ENCODE measurements at regions not wholly inside any gene's neighbourhood (a gene's known extent, or its start where the extent isn't known, plus 50 kb on each side); places are given as distances from the start of the nearest gene placed in this dataset.

DNA sequence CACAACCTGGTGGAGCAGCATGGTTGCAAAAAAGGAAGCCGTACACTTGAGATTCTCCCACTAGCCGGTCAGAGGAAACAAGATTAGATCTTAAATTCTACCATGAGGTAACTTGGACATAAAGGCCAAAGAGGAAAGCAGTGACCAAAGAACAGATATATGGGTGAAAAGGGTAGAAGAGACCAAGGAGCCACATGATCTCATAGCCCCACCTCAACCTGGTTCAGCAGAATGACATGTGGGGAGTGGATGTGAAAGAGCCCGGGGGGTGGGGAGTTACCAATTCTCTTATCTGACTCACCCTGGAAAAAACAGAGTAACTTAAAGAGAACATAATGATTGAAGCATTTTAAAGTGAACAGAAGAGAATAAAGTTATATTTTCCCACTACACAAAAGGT, 683.0 kb downstream of the DSC3 start:
- no peaks in the 10 kb centered on the region for H3K9me3 ChIP-seq (replicated peaks in 1 of 11)
- H4K20me1 ChIP-seq: no peaks in the 10 kb centered on the region
- H3K27ac ChIP-seq: no peak overlapping the region
- TF ChIP-seq Cebpa-rat (IDR thresholded peaks at IDR 0.05): no peak
- no peaks in the 10 kb centered on the region for H3K36me3 ChIP-seq
- H3K4me3 ChIP-seq: no peak overlapping the region
- no peak overlapping the region for H3K4me2 ChIP-seq
- H3K27me3 ChIP-seq: no peaks in the 10 kb centered on the region
- no peak overlapping the region for H3K9ac ChIP-seq
- no peaks in the 10 kb centered on the region for H3K4me1 ChIP-seq

DNA sequence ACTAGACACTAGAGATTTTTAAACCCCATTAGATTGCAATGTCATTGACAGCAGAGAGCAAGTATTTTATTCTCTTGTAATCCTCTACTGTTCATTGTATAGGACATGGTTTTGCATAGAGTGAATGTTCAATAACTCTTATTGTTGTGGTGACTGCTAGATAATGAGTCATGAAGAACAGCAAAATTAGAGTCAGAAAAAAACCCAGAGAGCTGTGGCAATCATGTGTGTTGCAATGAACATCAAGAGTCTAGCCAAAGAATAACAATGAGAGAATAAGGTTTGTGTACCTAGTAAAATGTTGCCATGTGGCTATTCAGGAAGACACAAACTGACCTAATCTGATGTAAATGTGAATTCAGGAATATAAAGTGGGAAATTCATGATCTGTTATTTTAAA, 684.0 kb downstream of the DSC3 start:
- no peaks in the 10 kb centered on the region for H3K27me3 ChIP-seq
- H3K4me1 ChIP-seq: no peaks in the 10 kb centered on the region
- H4K20me1 ChIP-seq: no peaks in the 10 kb centered on the region
- no peak overlapping the region for H3K9ac ChIP-seq
- H3K27ac ChIP-seq: no peak overlapping the region
- no peak for TF ChIP-seq Cebpa-rat (IDR thresholded peaks at IDR 0.05)
- H3K9me3 ChIP-seq (replicated peaks in 1 of 11): no peaks in the 10 kb centered on the region
- H3K36me3 ChIP-seq: no peaks in the 10 kb centered on the region
- H3K4me3 ChIP-seq: no peak overlapping the region
- no peak overlapping the region for H3K4me2 ChIP-seq

DNA sequence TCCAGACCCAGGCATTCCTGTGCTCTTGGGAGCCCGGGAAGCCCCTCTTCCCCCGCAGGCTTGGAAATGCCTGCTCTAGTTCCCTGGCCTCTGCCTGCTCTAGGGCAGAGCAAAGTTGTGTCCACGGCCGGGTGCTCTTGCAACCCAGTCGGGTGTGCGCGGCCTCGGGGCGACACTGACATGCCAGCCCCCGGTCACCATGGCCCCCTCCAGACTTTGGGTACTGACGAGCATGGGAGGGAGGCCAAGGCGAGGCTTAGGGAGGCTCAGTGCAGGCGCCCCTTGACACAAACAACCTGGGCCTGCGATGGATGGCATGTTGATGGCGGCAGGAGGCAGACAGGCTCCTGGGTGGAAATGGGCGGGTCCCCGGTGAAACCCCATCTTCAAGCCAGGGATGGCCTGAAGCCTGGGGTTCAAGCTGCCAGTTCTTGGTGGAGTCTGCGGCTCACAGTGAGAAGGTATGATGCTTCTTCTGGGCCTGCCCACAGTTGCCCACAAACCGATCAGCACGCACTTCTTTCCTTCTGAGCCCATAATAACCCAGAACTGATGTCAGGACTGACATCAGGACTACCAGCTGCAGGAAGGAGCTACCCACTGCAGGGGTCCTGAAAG, 689.9 kb downstream of the DSC3 start:
- Histone ChIP-seq H3K27me3 (no peaks in the 10 kb centered on the region), H4K20me1 (no peaks in the 10 kb centered on the region), H3K9me3 (replicated peaks in 1 of 11) (peaks cover 3 to 10% (median 6%) of the 10 kb centered on the region in 11 experiments; a peak in 20 of 22 replicates), H3K36me3 (no peaks in the 10 kb centered on the region), H3K9ac (no peak overlapping the region), H3K4me3 (no peak overlapping the region), H3K27ac (no peak overlapping the region), H3K4me2 (no peak overlapping the region), H3K4me1 (no peaks in the 10 kb centered on the region)
- no peak for TF ChIP-seq Cebpa-rat (IDR thresholded peaks at IDR 0.05)

DNA sequence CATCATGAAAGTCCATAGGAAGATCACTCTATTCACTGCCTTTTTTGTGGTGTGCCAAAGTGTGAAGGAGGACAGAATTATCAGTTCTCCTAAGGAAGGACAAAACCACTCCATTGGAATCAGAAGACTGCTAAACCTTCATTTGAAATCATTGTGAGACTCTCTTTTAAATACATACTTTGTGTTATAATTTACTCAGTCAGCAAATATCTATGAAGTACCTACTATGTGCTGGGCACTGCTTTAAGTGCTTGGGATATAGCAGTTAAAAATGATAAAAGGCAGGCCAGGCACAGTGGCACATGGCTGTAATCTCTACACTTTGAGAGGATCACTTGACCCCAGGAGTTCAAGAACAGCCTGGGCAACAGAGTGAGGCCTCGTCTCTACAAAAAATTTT, 692.3 kb downstream of the DSC3 start:
- H3K9ac ChIP-seq: no peak overlapping the region
- no peaks in the 10 kb centered on the region for H3K27me3 ChIP-seq
- H3K9me3 ChIP-seq (replicated peaks in 1 of 11): peaks cover 10 to 19% (median 15%) of the 10 kb centered on the region in 11 experiments; a peak in 20 of 22 replicates
- H3K4me1 ChIP-seq: no peaks in the 10 kb centered on the region
- no peaks in the 10 kb centered on the region for H4K20me1 ChIP-seq
- H3K36me3 ChIP-seq: no peaks in the 10 kb centered on the region
- H3K4me3 ChIP-seq: no peak overlapping the region
- TF ChIP-seq Cebpa-rat (IDR thresholded peaks at IDR 0.05): no peak
- no peak overlapping the region for H3K4me2 ChIP-seq
- no peak overlapping the region for H3K27ac ChIP-seq

DNA sequence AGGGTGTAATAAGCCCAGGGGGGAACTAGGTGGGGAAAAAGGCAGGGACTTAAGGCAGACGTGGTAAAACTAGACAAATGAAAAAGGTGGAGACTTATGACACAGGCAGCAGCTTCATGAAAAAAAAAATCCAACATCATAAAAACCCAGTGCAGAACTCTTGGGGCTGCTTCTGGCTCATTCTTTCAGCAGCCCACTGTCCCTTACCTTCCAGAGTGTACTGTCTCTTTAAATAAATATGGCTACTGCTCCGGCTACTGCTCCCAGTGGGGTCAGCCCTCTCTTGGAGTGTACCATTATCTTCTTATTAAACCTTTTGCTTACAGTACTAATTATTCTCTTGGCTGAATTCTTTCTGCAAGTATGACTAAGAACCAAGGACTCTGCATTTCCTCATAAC, 699.5 kb downstream of the DSC3 start:
- Histone ChIP-seq H3K27me3 (no peaks in the 10 kb centered on the region), H3K4me2 (no peak overlapping the region), H4K20me1 (no peaks in the 10 kb centered on the region), H3K36me3 (no peaks in the 10 kb centered on the region), H3K27ac (no peak overlapping the region), H3K9me3 (replicated peaks in 1 of 11) (peaks cover 10 to 16% (median 12%) of the 10 kb centered on the region in 11 experiments; a peak in 20 of 22 replicates), H3K9ac (no peak overlapping the region), H3K4me1 (no peaks in the 10 kb centered on the region), H3K4me3 (no peak overlapping the region)
- TF ChIP-seq Cebpa-rat (IDR thresholded peaks at IDR 0.05): no peak

DNA sequence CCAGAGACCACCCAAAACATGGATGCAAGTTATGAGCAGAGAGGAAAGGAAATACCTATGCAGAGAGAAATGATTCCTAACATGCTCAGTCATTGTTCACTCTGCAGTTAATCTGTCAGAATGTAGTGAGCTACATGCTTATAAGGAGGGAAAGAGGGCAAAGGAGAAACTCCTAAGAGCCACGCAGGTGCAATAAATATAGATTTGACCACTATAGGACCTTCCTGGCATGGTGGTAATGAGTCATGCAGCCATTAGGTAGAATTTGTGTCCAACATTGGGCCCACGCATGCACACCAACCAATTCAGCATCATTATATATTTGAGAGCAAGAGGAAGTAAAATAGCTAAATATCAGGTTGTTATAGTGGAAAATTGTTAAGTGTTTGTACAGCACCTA, 699.9 kb downstream of the DSC3 start:
- no peaks in the 10 kb centered on the region for H3K4me1 ChIP-seq
- no peaks in the 10 kb centered on the region for H3K27me3 ChIP-seq
- no peaks in the 10 kb centered on the region for H4K20me1 ChIP-seq
- H3K27ac ChIP-seq: no peak overlapping the region
- no peak for TF ChIP-seq Cebpa-rat (IDR thresholded peaks at IDR 0.05)
- H3K9me3 ChIP-seq (replicated peaks in 1 of 11): peaks cover 6 to 12% (median 8%) of the 10 kb centered on the region in 11 experiments; a peak in 20 of 22 replicates
- H3K9ac ChIP-seq: no peak overlapping the region
- no peaks in the 10 kb centered on the region for H3K36me3 ChIP-seq
- H3K4me2 ChIP-seq: no peak overlapping the region
- no peak overlapping the region for H3K4me3 ChIP-seq

DNA sequence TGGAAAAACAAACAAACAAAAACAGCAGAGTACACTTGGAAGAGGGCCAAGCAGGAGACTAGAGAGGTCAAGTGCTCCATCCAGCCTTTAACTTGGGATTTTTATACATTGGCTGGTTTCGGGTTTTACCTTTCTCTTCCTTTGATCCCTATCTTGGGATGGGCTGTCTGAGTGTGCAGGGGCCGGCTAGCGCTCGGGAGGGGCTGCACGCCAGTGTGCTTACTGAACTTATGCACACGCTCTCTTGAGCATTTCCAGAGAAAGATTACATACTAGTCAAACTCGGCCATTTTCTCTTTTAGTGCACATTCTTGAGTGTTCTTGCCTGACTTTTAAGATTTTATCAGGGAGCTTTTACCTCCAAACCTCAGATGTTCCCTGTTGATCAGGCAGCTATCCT, 707.8 kb downstream of the DSC3 start:
- no peaks in the 10 kb centered on the region for H3K27me3 ChIP-seq
- H3K36me3 ChIP-seq: no peaks in the 10 kb centered on the region
- TF ChIP-seq Cebpa-rat (IDR thresholded peaks at IDR 0.05): no peak
- H3K4me2 ChIP-seq: no peak overlapping the region
- no peak overlapping the region for H3K4me3 ChIP-seq
- no peaks in the 10 kb centered on the region for H3K4me1 ChIP-seq
- H3K9ac ChIP-seq: no peak overlapping the region
- no peaks in the 10 kb centered on the region for H3K9me3 ChIP-seq (replicated peaks in 1 of 11)
- no peaks in the 10 kb centered on the region for H4K20me1 ChIP-seq
- H3K27ac ChIP-seq: no peak overlapping the region

DNA sequence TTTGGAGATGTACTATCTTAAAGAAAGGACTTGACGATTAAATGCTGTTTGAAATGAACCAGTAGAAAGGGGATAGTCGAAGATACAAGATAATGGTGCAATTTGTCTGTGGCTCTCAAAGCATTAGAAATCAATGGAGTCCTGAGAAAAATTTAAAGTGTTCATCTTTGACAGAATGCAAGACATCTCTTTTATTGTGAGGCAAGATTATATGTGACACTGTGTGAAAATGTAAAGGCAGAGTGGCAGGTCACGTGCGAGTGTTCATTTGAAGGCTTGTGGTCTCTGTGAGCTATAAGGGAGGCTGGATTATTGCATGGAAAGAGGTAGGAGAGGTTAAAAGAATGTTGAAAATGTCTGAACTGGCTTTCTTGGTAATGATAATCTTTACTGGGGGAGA, 709.2 kb downstream of the DSC3 start:
- Histone ChIP-seq H3K4me2 (no peak overlapping the region), H3K4me1 (no peaks in the 10 kb centered on the region), H4K20me1 (no peaks in the 10 kb centered on the region), H3K27ac (no peak overlapping the region), H3K4me3 (no peak overlapping the region), H3K9ac (no peak overlapping the region), H3K36me3 (no peaks in the 10 kb centered on the region), H3K27me3 (no peaks in the 10 kb centered on the region), H3K9me3 (replicated peaks in 1 of 11) (no peaks in the 10 kb centered on the region)
- TF ChIP-seq Cebpa-rat (IDR thresholded peaks at IDR 0.05): no peak

DNA sequence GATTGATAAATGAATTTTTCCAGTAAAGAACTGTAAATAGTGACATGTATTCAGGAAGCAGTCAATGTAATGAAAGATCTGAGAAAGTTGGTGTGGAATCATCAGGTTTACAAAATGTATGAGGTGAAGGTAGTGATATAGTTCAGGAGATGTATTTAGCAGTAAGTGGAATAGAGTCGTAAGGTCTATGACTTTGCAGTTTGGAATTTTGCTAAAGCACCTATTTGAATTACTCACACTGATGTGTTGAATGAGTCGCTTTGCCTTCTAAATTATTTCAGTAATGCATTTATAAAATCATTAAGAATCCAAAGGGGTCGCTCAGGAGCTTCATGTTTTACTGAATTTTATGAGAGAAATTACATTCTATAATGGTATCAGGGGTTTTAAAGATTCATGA, 713.7 kb downstream of the DSC3 start:
- Histone ChIP-seq H3K4me2 (no peak overlapping the region), H3K36me3 (no peaks in the 10 kb centered on the region), H3K9ac (no peak overlapping the region), H3K4me1 (no peaks in the 10 kb centered on the region), H3K27ac (no peak overlapping the region), H3K27me3 (no peaks in the 10 kb centered on the region), H3K4me3 (no peak overlapping the region), H4K20me1 (no peaks in the 10 kb centered on the region), H3K9me3 (replicated peaks in 1 of 11) (no peaks in the 10 kb centered on the region)
- no peak for TF ChIP-seq Cebpa-rat (IDR thresholded peaks at IDR 0.05)

DNA sequence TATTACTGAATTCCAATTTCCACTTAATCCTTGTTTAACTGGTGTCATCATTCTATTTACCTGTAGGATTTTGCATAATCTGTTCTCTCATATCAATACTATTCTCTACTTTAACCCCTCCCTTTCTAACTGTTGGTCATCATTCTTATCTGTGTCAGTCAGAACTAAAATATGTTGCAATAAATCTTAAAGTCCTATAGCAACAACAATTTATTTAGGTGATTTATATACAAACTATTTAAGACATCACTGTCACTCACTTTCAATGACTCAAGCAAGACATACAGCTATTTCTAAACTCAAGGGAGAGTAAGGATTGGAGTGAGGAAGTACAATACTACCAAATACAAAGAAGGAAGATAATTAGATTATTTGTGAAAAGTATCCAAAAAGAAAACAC, 740.4 kb downstream of the DSC3 start:
- no peak for TF ChIP-seq Cebpa-rat (IDR thresholded peaks at IDR 0.05)
- Histone ChIP-seq H3K36me3 (no peaks in the 10 kb centered on the region), H3K9me3 (replicated peaks in 1 of 11) (no peaks in the 10 kb centered on the region), H3K4me1 (no peaks in the 10 kb centered on the region), H3K27me3 (no peaks in the 10 kb centered on the region), H3K27ac (no peak overlapping the region), H3K4me3 (no peak overlapping the region), H3K4me2 (no peak overlapping the region), H3K9ac (no peak overlapping the region), H4K20me1 (no peaks in the 10 kb centered on the region)

Data from BLaER1 treated with 17β-estradiol and CSF1 and Interleukin-3, amounts not matched to agents 10 nM and 100 nM (cell line).